ENCODE measurements at regions not wholly inside any gene's neighbourhood (a gene's known extent, or its start where the extent isn't known, plus 50 kb on each side); places are given as distances from the start of the nearest gene placed in this dataset.
A peak's percentile ranks its signal among the peaks of the same experiment; 100 is the strongest.

- DNase-seq (ENCODE audit: low read depth) = no peak
These were observed 361.0 kb upstream of the ZMIZ1 start for GRCh38 chr10:78707745-78708144.

GRCh38 chr10:78712147-78712546 lies 356.6 kb upstream of the ZMIZ1 start:
- DNase-seq (ENCODE audit: low read depth) = peak; percentile 37

- no peak for DNase-seq (ENCODE audit: low read depth)
These were observed 355.1 kb upstream of the ZMIZ1 start for GRCh38 chr10:78713659-78714058.

GRCh38 chr10:78714225-78714624 lies 354.5 kb upstream of the ZMIZ1 start:
- no peak for DNase-seq (ENCODE audit: low read depth)

- DNase-seq (ENCODE audit: low read depth) = no peak
These were observed 353.3 kb upstream of the ZMIZ1 start for GRCh38 chr10:78715435-78715834.

- no peak for DNase-seq (ENCODE audit: low read depth)
These were observed 352.6 kb upstream of the ZMIZ1 start for GRCh38 chr10:78716043-78716660.

- peak; percentile 27 for DNase-seq (ENCODE audit: low read depth)
These were observed 351.6 kb upstream of the ZMIZ1 start for GRCh38 chr10:78717200-78717599.

- no peak for DNase-seq (ENCODE audit: low read depth)
These were observed 350.7 kb upstream of the ZMIZ1 start for GRCh38 chr10:78718032-78718572.

GRCh38 chr10:78719276-78719675 lies 349.5 kb upstream of the ZMIZ1 start:
- DNase-seq (ENCODE audit: low read depth) = no peak

GRCh38 chr10:78720091-78720490 lies 348.7 kb upstream of the ZMIZ1 start:
- no peak for DNase-seq (ENCODE audit: low read depth)

- DNase-seq (ENCODE audit: low read depth) = no peak
These were observed 347.5 kb upstream of the ZMIZ1 start for GRCh38 chr10:78721231-78721630.

- no peak for DNase-seq (ENCODE audit: low read depth)
These were observed 343.9 kb upstream of the ZMIZ1 start for GRCh38 chr10:78724846-78725245.

- DNase-seq (ENCODE audit: low read depth) = no peak
These were observed 342.6 kb upstream of the ZMIZ1 start for GRCh38 chr10:78726171-78726570.

- no peak for DNase-seq (ENCODE audit: low read depth)
These were observed 341.5 kb upstream of the ZMIZ1 start for GRCh38 chr10:78727251-78727650.

GRCh38 chr10:78727728-78728127 lies 341.0 kb upstream of the ZMIZ1 start:
- no peak for DNase-seq (ENCODE audit: low read depth)

GRCh38 chr10:78728176-78728575 lies 340.6 kb upstream of the ZMIZ1 start:
- no peak for DNase-seq (ENCODE audit: low read depth)

- DNase-seq (ENCODE audit: low read depth) = no peak
These were observed 339.4 kb upstream of the ZMIZ1 start for GRCh38 chr10:78729366-78729765.

GRCh38 chr10:78729800-78730199 lies 339.0 kb upstream of the ZMIZ1 start:
- DNase-seq (ENCODE audit: low read depth) = no peak

GRCh38 chr10:78730754-78731153 lies 338.0 kb upstream of the ZMIZ1 start:
- no peak for DNase-seq (ENCODE audit: low read depth)

- no peak for DNase-seq (ENCODE audit: low read depth)
These were observed 337.1 kb upstream of the ZMIZ1 start for GRCh38 chr10:78731675-78732074.

GRCh38 chr10:78732381-78732780 lies 336.4 kb upstream of the ZMIZ1 start:
- no peak for DNase-seq (ENCODE audit: low read depth)

GRCh38 chr10:78736926-78737630 lies 331.7 kb upstream of the ZMIZ1 start:
- no peak for DNase-seq (ENCODE audit: low read depth)
